ENCODE measurements at regions not wholly inside any gene's neighbourhood (a gene's known extent, or its start where the extent isn't known, plus 50 kb on each side); places are given as distances from the start of the nearest gene placed in this dataset.

DNA sequence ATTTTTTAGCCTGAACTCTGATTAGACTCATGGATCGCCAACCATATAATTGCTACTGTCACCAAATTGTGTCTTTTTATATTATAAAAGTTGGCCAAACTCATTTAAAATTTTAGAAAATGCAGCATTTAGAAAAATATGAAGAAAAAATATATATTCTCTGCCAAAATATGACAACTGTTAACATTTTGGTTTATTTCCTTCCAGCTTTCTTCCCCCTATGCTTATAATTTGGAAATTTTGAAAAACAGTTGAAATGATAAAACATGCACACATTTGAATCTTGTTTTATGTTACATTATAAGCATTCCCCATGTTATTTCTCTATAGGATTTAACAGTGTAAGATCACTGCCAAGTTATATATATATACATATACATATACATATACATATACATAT is 1112.8 kb downstream of the TUSC7 start:
- TF ChIP-seq, protein P1, sequence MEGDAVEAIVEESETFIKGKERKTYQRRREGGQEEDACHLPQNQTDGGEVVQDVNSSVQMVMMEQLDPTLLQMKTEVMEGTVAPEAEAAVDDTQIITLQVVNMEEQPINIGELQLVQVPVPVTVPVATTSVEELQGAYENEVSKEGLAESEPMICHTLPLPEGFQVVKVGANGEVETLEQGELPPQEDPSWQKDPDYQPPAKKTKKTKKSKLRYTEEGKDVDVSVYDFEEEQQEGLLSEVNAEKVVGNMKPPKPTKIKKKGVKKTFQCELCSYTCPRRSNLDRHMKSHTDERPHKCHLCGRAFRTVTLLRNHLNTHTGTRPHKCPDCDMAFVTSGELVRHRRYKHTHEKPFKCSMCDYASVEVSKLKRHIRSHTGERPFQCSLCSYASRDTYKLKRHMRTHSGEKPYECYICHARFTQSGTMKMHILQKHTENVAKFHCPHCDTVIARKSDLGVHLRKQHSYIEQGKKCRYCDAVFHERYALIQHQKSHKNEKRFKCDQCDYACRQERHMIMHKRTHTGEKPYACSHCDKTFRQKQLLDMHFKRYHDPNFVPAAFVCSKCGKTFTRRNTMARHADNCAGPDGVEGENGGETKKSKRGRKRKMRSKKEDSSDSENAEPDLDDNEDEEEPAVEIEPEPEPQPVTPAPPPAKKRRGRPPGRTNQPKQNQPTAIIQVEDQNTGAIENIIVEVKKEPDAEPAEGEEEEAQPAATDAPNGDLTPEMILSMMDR (IDR thresholded peaks at IDR 0.05; ENCODE audit: borderline replicate concordance, extremely low read depth, low read length, poor library complexity, severe bottlenecking), result no peak
- TF ChIP-seq EZH2 (IDR thresholded peaks at IDR 0.05; ENCODE audit: borderline replicate concordance, low read depth, low read length, severe bottlenecking), result no peak
